ENCODE measurements at regions not wholly inside any gene's neighbourhood (a gene's known extent, or its start where the extent isn't known, plus 50 kb on each side); places are given as distances from the start of the nearest gene placed in this dataset.
"Not testable (repeated sequence)": the region's sequence is repeated elsewhere in the genome, so short reads cannot be mapped to it uniquely, and the experiment has no call there.

GRCh38 chr4:49177847-49178246, 191.8 kb downstream of the CWH43 start:
- H3K9me3 ChIP-seq; DNase-seq; H3K27ac ChIP-seq; H3K36me3 ChIP-seq; intact Hi-C loops (cut with DNase I; ENCODE audit: low total_unique reads); H3K27me3 ChIP-seq; H3K4me3 ChIP-seq; H3K4me1 ChIP-seq: not testable (repeated sequence)

- H3K36me3 ChIP-seq; H3K27me3 ChIP-seq; H3K4me1 ChIP-seq; DNase-seq; H3K9me3 ChIP-seq; H3K4me3 ChIP-seq; H3K27ac ChIP-seq; intact Hi-C loops (cut with DNase I; ENCODE audit: low total_unique reads): not testable (repeated sequence)
Measured at GRCh38 chr4:49181088-49181487, 195.0 kb downstream of the CWH43 start.

- H3K27ac ChIP-seq; H3K4me3 ChIP-seq; H3K36me3 ChIP-seq; H3K9me3 ChIP-seq; H3K4me1 ChIP-seq; H3K27me3 ChIP-seq; DNase-seq; intact Hi-C loops (cut with DNase I; ENCODE audit: low total_unique reads): not testable (repeated sequence)
Measured at GRCh38 chr4:49211396-49212194, 225.5 kb downstream of the CWH43 start.

- H3K4me3 ChIP-seq; H3K27me3 ChIP-seq; DNase-seq; H3K9me3 ChIP-seq; H3K27ac ChIP-seq; H3K4me1 ChIP-seq; H3K36me3 ChIP-seq; intact Hi-C loops (cut with DNase I; ENCODE audit: low total_unique reads): not testable (repeated sequence)
Measured at GRCh38 chr4:49213250-49213649, 227.2 kb downstream of the CWH43 start.

GRCh38 chr4:49213750-49214149, 227.7 kb downstream of the CWH43 start:
- H3K9me3 ChIP-seq; H3K27ac ChIP-seq; H3K4me1 ChIP-seq; DNase-seq; H3K27me3 ChIP-seq; intact Hi-C loops (cut with DNase I; ENCODE audit: low total_unique reads); H3K4me3 ChIP-seq; H3K36me3 ChIP-seq: not testable (repeated sequence)

- intact Hi-C loops (cut with DNase I; ENCODE audit: low total_unique reads); H3K9me3 ChIP-seq; H3K27ac ChIP-seq; H3K36me3 ChIP-seq; H3K4me3 ChIP-seq; H3K4me1 ChIP-seq; DNase-seq; H3K27me3 ChIP-seq: not testable (repeated sequence)
Measured at GRCh38 chr4:49214453-49215081, 228.5 kb downstream of the CWH43 start.

- H3K27me3 ChIP-seq; DNase-seq; H3K27ac ChIP-seq; H3K4me1 ChIP-seq; H3K9me3 ChIP-seq; H3K36me3 ChIP-seq; intact Hi-C loops (cut with DNase I; ENCODE audit: low total_unique reads); H3K4me3 ChIP-seq: not testable (repeated sequence)
Measured at GRCh38 chr4:49215082-49215479, 229.0 kb downstream of the CWH43 start.

- not testable (repeated sequence) for DNase-seq, H3K9me3 ChIP-seq
Measured at GRCh38 chr4:49216606-49217005, 230.5 kb downstream of the CWH43 start.

GRCh38 chr4:49217492-49217891, 231.4 kb downstream of the CWH43 start:
- Histone ChIP-seq H3K4me3 (no peak overlapping the region), H3K9me3 (no peaks in the 10 kb centered on the region), H3K36me3 (no peaks in the 10 kb centered on the region), H3K27ac (no peak overlapping the region), H3K4me1 (no peaks in the 10 kb centered on the region), H3K27me3 (no peaks in the 10 kb centered on the region)
- no peak for TF ChIP-seq CTCF (IDR thresholded peaks at IDR 0.05)
- intact Hi-C loops (cut with DNase I; ENCODE audit: low total_unique reads), result no loop called here
- no peak for DNase-seq

More at GRCh38 chr4:49216606-49217005, 230.5 kb downstream of the CWH43 start:
- H3K4me1 ChIP-seq; H3K4me3 ChIP-seq; H3K36me3 ChIP-seq; H3K27me3 ChIP-seq; intact Hi-C loops (cut with DNase I; ENCODE audit: low total_unique reads); H3K27ac ChIP-seq: not testable (repeated sequence)

- H3K27ac ChIP-seq; DNase-seq; H3K27me3 ChIP-seq; H3K4me1 ChIP-seq; H3K36me3 ChIP-seq; H3K9me3 ChIP-seq; intact Hi-C loops (cut with DNase I; ENCODE audit: low total_unique reads); H3K4me3 ChIP-seq: not testable (repeated sequence)
Measured at GRCh38 chr4:49218094-49218493, 232.0 kb downstream of the CWH43 start.

- DNase-seq; H3K36me3 ChIP-seq; H3K4me1 ChIP-seq; H3K4me3 ChIP-seq; H3K27ac ChIP-seq; intact Hi-C loops (cut with DNase I; ENCODE audit: low total_unique reads); H3K9me3 ChIP-seq; H3K27me3 ChIP-seq: not testable (repeated sequence)
Measured at GRCh38 chr4:49218931-49219330, 232.9 kb downstream of the CWH43 start.

- H3K9me3 ChIP-seq; intact Hi-C loops (cut with DNase I; ENCODE audit: low total_unique reads); DNase-seq; H3K27me3 ChIP-seq; H3K27ac ChIP-seq; H3K36me3 ChIP-seq; H3K4me1 ChIP-seq; H3K4me3 ChIP-seq: not testable (repeated sequence)
Measured at GRCh38 chr4:49219489-49220225, 233.6 kb downstream of the CWH43 start.
